HG03060 (cell line): ENCODE measurements at regions not wholly inside any gene's neighbourhood (a gene's known extent, or its start where the extent isn't known, plus 50 kb on each side); places are given as distances from the start of the nearest gene placed in this dataset.

Source experiments
- ATAC-seq: cut with Tn5 transposase; IDR thresholded peaks from one replicate; pipeline ENCODE4 v1.9.1; 2021; ENCODE audit warnings: low read depth, moderate number of reproducible peaks; ENCODE audit not compliant: unreplicated experiment

DNA sequence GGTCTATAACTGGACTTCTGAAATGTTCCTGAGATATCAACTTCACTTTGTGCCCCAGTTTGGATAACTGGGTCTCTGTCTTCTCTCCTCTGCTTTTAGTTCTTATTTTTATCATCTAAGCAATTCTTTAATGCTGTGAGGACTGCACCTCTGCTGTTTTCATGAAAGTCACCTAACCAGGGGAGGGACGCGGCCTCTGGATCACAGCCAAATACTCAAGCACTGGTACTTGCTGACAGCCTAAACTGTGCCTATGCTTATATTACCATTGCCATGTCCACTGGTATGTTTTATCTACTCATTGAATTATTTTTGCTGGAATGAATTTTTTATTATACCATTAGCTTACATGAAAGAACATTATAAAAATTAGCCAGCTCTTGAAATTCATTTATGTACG is 674.0 kb downstream of the DMRTA1 start:
- ATAC-seq, result no peak

DNA sequence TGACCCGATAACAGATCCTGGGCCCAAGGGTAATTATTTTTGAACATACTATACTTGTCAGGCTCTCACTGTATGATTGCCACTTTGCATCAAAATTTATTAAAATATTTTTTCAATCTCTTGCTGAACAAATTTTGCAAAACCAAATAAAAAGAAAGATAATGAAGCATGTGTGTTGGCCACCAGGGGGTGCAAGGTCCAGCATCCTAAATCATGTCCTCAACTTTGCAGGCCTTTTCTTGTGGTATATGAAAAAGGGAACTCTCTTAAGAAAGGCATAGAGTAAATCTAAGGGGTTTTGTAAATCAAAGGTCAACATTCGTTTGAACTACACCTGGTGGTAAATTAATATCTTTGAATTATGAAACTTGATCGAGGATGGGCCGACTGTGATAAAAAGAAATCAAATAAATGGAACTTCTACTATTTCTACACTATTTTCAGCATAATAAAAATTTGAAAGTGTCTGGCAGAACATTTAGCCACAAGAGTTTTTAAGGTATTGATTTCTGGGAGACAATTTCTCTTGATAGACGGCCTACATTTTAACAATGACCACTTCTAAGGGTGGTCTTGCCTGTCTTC is 676.5 kb downstream of the DMRTA1 start:
- ATAC-seq, result no peak

DNA sequence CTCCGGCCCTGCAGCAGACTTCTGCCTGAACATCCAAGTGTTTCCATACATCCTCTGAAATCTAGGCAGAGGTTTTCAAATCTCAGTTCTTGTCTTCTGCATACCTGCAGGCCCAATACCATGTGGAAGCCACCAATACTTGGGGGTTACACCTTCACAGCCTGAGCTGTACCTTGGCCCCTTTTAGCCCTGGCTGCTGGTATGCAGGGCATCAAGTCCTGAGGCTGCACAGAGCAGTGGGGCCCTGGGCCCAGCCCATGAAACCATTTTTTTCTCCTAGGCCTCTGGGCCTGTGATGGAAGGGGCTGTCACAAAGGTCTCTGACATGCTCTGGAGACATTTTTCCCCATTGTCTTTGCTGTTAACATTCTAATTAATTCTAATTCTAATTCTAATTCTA is 680.6 kb downstream of the ELAVL2 start:
- no peak for ATAC-seq

DNA sequence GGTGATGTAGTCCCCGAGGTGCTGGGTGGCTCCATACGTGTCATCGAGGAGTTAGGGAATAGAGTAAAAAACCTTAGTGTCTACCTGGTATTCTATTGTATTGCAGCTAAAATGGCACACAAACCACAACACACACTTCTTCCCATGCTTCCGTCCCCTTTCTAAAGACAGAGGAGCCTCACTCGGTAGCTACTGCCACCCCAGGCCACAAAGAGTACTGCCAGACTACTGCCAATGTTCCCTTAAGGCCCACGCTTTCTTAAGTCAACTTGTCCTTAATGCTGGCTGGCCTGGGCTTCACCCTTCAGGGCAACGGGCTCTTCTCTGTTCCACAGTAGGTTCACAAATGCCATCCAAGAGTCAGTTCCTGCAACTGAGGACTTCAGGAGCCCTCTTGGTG is 673.0 kb downstream of the ELAVL2 start:
- ATAC-seq, result no peak

DNA sequence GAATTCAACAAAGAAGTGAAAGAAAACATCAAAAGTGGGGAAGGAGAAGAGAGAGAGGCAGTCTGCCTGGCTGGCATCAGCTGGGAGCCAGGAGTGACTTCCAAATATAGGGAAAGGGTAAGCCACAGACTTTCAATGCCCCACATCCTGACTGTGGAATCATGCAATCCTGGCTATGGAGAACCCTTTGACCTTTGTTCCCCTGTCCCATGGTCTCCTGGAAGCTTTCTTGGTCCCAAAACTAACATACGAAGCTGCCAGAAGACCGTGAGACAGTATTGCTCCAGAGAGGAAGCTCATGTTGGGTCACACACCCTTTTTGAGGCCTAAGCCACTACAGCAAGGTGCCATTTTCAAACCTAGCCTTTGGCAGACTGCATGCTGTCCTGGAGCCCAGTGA is 665.5 kb downstream of the ELAVL2 start:
- ATAC-seq, result no peak

DNA sequence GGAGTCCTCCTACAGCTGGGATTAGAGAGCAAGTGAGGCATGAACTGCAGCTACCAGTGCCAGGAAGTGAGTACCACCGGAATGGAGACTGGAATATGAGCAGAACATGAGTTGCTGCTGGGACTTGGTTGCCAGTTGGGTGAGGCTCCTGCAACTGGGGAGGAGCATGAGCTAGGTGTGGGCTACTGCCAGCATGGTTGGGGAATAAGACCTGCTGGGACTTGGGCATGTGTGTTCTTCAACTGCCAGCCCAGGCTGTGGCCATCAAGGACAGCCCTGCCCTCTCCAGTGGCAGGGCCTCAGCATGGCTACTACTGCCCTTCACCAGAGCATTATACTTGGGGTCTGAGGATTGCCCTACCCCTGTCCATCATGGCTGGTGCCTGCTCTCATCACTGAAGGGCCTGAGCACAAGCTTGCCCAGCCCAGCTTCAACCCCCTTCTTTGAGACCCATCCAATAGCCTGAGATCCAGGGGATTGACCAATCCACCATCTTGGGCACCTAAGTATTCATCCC is 665.0 kb downstream of the ELAVL2 start:
- ATAC-seq, result no peak

DNA sequence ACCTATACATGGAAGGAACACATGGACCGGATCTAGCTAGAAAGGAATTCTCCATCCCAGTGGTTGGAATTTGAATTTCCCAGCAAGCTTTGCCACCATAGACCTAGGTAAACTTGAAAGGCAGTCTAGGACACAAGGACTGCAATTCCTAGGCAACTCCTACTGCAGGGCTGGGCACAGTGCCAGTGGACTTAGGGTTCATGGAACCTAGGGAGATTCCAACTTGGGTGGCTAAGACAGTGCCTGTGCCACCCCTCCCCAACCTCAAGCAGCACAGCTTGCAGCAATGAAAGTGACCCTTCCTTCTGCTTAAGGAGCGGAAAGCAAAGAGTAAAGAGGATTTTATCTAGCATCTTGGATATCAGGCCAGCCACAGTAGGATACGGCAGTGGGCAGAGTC is 663.3 kb downstream of the ELAVL2 start:
- no peak for ATAC-seq

DNA sequence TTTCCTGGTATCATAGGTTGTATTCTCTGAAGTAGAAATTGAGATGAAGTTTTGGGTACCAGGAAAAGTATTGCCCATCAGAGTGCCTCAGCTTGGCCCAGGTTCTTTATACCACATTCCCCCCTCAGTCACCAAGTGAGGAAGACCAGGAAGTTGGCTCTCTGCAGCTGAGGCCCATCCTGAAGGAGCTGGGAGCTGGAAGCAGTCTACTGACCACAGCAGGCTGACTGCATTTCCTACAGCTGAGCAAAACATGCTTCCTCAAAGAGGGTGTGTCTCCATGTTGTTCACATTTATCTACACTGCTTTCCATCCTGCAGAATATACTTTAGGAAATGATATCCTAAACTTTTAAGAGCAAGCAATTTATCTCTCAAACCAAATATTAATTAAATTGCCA is 654.6 kb downstream of the ELAVL2 start:
- ATAC-seq, result no peak

DNA sequence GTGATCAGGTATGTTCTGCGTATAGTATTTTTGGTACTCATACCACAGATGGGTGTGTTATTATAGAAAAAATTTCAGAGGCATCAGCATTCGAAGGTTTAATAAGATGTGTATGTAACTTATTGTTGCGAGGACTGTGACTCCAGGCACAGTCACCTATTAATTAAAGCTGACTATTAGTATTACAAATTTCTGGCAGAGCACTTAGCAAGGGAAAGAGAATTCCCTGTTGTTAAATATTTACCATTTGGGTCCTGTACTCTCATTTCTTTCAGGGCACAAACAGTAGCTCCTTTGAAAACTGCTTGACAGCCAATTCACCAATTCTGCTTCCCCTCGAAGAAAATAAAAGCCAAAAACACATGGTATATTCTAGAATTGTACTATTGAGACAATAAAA is 653.8 kb downstream of the ELAVL2 start:
- no peak for ATAC-seq

DNA sequence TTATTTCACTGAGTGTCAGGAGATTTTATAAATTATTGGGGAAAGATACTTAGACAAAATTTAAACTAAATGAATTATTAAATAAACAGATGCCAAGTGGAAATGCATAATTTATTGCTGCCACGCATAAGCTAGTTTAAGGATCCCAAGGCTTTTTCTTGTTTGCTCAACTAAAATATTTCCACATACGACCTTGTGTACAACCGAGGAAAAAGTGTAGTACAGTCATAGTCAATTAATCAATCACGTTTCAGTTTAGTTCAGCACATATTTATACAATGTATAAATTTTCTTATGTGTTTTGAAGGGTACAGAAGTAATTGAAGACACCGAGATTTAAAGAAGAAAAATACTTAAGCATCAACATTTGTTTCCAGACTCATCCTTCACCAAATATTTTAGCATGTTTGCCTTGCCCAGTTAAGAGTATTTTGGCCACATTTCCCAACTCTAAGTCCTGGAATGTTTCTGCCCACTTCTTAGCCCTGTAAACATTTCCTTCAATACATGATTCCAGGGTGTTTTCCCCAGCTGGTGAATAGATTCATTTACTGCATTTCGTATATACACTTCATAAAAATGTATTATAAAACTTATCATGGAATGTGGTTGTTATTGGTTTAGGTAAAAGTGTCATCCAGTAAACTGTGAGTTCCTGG is 652.9 kb downstream of the ELAVL2 start:
- no peak for ATAC-seq

DNA sequence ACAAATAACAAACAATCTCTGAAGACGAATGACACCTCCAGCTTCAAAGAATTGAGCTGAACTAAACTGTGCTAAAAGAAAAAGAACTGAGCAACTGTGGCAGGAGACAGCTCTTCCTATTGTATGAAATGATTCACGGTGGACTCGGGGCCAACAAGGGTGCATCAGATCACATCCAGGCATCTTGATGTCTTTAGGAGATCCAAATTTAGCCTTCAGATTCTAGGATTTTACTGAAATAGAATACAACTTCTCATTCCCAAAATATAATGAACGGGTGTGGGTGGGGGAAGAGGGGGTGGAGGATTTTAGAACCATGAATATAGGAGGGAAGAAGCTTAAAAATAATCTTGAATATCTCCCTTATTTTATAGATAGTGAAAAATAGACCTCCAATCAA is 631.8 kb downstream of the ELAVL2 start:
- no peak for ATAC-seq

DNA sequence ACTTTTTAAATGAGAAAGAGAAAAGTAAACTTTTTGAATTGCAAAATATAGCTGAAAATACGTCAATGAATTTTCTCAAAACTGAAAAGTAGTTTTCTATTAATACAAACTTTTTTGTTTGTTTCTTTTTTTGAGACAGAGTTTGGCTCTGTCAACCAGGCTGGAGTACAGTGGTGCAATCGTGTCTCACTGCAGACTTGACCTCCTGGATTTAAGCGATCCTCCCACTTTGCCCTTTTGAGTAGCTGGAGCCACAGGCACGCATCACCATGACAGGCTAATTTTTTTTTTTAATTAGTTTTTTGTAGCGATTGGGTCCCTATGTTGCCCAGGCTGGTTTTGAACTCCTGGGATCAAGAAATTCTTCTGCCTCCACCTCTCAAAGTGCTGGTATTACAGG is 610.4 kb downstream of the ELAVL2 start:
- no peak for ATAC-seq

DNA sequence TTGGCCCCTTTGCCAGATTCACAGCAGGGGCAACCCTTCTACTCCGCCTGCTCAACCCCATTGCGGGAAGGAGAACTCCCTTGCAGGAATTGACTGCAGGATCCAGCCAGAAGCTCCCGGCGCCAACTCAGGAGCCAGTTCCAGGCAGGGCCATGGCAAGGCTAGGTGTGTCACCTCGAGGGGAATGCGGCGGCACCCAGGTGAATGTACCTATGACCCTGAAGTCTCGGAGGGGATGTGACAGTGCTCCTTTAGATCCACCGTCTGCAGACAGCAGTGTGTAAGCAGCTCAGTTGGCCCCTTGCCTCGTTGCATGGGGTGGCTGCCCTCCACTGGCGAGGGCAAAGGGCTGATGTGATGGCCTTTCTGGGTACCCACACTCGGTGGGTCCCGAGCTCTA is 606.6 kb downstream of the ELAVL2 start:
- ATAC-seq, result no peak

DNA sequence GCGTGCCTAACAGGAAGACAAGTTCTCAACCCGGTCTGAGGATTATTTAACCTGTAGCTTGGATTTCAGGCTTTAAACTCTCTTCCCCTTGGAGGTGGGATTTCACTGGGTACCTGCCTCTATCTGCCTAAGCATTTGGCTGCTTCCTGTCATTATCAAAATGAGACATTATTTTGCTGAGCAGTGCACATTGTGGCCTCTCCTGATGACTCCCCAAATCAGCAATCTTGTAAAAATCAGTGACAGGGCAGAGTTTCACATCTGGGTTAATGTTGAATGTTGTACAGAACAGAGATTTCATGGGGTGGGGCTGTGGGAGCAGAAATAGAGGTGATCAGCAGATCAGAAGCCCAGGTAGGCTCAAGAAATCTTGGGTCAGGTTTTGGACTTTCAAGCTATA is 605.9 kb downstream of the ELAVL2 start:
- ATAC-seq, result no peak

DNA sequence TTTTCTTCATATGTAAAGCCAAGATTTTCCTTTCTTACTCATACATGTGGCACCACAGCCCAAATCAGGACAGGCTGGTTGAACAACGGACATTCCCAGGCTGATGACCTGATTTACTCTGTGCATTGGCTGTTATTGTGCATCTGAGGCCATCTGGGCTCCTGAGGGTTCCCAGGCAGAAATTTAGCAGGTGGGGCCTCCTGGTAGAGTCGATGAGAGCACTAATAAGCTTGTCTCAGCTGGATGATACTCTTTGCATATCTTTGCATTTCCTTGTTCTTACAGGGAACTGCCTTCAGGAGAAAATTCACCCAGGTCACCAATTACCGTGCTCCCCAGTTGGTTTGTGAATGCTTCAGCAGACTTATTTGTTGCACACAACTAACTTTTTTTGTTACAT is 605.1 kb downstream of the ELAVL2 start:
- no peak for ATAC-seq

DNA sequence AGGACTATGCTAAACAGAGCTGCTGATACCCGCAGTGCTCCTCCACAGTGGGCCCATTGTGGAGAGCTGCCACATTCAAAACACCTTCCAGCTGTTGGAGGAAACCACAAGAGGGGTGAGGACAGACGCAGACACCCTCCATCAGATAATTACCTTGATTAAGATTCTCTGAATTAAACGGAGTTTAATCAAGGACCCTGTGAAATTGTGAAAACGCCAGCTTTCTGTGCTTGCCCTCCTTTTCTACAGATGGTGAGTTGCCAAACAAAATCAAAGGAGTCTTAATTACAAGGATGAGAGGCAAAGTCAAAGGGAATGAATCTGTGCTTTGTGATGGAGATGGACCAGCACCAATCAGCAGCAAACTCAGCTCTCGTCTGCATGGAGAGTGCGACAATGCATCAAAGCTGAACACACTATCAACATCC is 596.1 kb downstream of the ELAVL2 start:
- ATAC-seq, result no peak

DNA sequence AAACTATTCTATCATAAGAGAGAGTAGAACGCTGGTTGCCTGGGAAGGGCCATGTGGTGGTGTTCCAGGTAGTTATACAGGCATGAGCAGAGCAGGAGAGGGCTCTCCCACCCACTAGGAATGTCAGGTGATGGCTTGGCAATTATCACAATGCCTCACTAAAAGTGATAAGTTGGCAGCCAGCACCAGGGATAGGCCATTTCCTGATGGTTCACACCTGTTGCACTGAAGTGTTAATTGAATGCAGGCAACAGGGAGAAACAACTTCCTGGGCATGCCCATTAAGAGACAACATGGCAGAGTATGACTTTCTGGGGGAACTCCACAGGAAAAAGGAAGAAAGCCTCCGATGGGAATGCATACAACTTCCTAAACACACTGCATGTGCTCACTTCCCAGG is 593.2 kb downstream of the ELAVL2 start:
- no peak for ATAC-seq

DNA sequence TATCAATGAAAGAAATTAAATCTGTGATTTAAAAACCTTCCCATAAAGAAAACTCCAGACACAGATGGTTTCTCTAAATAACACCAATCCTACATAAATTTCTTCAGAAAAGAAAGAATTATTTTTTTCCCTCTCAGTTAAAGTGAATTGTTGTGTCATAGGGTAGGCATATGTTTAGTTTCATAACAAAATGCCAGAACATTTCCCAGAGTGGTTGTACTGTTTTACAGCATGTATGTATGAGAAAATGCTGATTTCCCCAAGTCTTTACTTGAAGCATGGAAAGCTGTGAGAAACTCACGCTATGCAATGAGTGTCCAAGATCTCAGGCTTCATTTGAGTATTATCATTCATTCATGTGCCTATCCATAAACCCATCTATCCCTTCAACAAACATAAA is 582.5 kb downstream of the ELAVL2 start:
- no peak for ATAC-seq

DNA sequence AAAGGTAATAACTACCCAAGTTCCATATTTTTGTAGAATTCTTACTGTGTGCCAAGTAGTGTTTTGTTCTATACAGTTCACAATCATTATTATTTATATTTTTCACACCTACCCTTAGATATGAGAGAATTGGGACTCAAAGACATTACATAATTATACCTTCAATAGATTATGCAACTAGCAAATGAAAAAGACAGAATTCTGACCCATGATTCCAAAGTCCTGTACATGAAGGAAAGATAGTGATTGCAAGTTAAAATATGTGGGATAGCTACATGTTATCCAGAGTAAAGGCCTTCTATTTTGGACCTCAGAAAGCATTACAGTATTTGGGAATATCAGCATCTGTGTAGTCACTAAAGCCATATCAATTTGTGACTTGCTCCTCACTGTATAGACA is 581.0 kb downstream of the ELAVL2 start:
- ATAC-seq, result no peak

DNA sequence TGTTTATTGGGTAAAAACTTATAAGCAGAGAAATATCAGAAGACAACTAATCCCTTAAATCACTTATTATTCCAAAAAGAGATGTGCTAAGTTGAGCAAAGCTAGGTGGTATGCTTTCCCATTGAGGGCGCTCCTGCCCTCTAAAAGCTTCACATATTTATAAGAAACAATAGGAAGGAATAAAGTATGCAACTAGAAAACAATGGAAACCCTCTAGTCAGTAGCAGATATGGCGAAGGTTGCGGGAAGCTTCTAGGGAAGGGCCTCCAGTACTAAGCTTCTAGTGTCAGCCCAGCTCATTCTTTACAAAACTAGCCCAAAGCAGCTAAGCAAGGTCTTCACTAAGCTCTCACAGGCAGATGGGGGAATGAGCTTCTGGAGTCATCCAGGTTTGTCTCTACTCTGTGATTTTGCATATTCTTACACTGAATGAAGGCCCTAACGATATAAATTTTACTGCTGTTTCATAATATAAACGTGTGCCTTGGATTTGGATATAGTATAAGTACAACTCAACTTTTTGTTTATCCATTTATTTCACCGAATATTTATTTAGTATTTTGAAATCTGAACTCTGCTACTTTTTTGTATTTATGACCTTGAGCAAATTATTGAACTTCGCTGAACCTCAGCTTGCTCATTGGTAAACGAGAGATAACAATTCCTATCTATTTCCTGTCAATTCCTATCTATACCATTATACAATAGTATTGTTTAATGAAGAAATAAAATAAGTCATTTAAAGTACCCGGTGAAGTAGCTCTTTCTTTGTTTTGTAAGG is 571.4 kb downstream of the ELAVL2 start:
- ATAC-seq, result no peak

DNA sequence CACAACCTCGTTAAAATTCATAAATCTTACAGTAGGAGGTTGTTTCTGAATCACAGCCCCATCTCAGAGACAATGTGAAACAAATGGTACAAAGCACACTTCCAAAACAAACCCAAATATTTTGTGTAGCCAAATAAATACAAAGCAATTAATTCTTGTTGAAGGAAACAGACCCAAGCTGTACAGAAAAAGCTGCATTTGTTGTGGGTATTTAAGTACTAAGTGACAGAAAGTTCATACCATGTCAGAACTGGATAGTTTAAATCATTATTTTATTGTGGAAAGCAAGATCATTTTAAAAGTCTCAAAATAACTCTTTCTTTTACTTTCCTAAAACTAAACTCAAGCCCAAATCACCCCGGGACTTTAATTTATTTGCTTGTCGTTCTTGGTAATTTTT is 570.7 kb downstream of the ELAVL2 start:
- no peak for ATAC-seq

DNA sequence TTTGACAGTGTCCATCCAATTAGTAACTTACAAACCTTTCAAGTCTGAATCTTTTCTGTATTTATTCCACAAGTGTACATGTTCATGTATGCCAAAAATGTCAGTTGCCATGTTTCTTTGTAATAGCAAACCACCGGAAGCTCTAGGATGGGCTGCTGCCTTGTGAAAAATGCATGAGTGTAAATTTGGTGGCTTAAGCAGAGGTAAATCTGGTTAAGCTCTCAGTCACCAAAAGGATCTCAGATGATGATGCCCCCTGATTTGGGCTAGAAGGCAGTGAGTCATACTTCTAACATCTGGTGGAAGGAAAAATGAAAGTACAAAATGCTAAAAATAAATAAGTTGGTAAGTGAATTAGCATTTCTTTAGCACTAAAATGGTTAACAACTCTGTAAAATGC is 567.5 kb downstream of the ELAVL2 start:
- no peak for ATAC-seq
